Lung (tissue), 11 donors: ENCODE measurements at regions not wholly inside any gene's neighbourhood (a gene's known extent, or its start where the extent isn't known, plus 50 kb on each side); places are given as distances from the start of the nearest gene placed in this dataset.
A peak's percentile ranks its signal among the peaks of the same experiment; 100 is the strongest.

Experiments used
- ATAC-seq: fragments of 200-7000 bp; cut with Tn5 transposase; one replicate; pipeline ENCODE4 v1.9.1; 2020; ENCODE audit warnings: moderate number of reproducible peaks; ENCODE audit not compliant: insufficient read depth, low FRiP score
- DNase-seq, 3 donors: peaks; one replicate each; pipeline ENCODE4 v3.0.0-alpha.2; 2013 to 2017
- H3K27ac ChIP-seq, 2 donors: one replicate each; pipeline ENCODE4 v1.5.1; 2013; ENCODE audit warnings: mild to moderate bottlenecking in 2 of 2, moderate library complexity in 2 of 2, control low read depth in 1 of 2, inconsistent platforms in 1 of 2, low read depth in 1 of 2, low read length in 1 of 2
- H3K27me3 ChIP-seq, 3 donors: one replicate each; pipeline ENCODE4 v1.5.1; 2013; ENCODE audit warnings: low read length in 2 of 3; ENCODE audit not compliant: control insufficient read depth in 3 of 3, insufficient read depth in 3 of 3
- H3K36me3 ChIP-seq, 4 donors: one replicate each; pipeline ENCODE4 v1.5.1; 2013; ENCODE audit warnings: low read length in 4 of 4, mild to moderate bottlenecking in 1 of 4, moderate library complexity in 1 of 4; ENCODE audit not compliant: control insufficient read depth in 4 of 4, insufficient read depth in 4 of 4
- H3K4me1 ChIP-seq, 5 donors: one replicate each; pipeline ENCODE4 v1.5.1; 2013; ENCODE audit warnings: low read length in 5 of 5, mild to moderate bottlenecking in 2 of 5, moderate library complexity in 1 of 5; ENCODE audit not compliant: control insufficient read depth in 5 of 5, insufficient read depth in 5 of 5
- H3K4me3 ChIP-seq: one replicate; pipeline ENCODE4 v1.5.1; 2013; ENCODE audit warnings: mild to moderate bottlenecking, control low read depth, moderate library complexity
- H3K9ac ChIP-seq, 2 donors: one replicate each; pipeline ENCODE4 v1.5.1; 2013; ENCODE audit warnings: low read length in 2 of 2, control low read depth in 1 of 2; ENCODE audit not compliant: insufficient read depth in 1 of 2
- H3K9me3 ChIP-seq, 4 donors: one replicate each; pipeline ENCODE4 v1.5.1; 2013; ENCODE audit warnings: low read length in 3 of 4, mild to moderate bottlenecking in 1 of 4, moderate library complexity in 1 of 4; ENCODE audit not compliant: control insufficient read depth in 4 of 4, insufficient read depth in 3 of 4
- CTCF ChIP-seq: IDR thresholded peaks from 2 replicates; pipeline ENCODE4 v1.5.1; 2012; ENCODE audit warnings: mild to moderate bottlenecking; ENCODE audit errors: control extremely low read depth, extremely low read depth
- WGBS, 2 donors: extraction: QIAGEN DNeasy Blood & Tissue Kit; methylation state at CpG; one replicate each; pipeline ENCODE4 v1.1.7; 2013; 5-methylcytosine and 5-hydroxymethylcytosine counted together
- donor health status: control.
- donor health status: control.
- donor health status: Bipolar disorder and iron deficiency.
- donor health status: healthy.
- donor health status: DM: yes; HTN: yes; CAD: no.

DNA sequence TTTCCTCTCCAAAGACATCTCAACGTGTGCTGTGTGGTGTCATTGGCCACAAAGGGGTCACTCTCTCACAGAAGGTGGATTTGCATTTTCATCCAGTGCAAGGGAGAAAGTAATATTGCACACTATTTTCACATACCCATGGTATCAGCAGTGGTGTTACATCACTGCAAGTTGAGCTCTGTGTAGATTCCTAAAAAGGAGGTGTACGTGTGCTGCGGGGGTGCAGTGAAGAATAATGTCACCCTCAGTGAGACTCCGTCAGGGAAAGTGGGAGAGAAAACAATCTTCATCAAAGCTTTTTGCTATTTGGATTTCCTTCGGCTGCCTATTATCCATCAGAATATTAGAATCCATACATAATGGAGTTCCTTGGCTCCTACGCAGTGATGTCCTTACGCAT is 733.8 kb upstream of the FANCL start:
- Histone ChIP-seq H3K27ac (no peak overlapping the region), H3K4me3 (no peak overlapping the region), H3K4me1 (peaks cover 0 to 7% (median 0%) of the 10 kb centered on the region in 5 donors), H3K36me3 (no peaks in the 10 kb centered on the region), H3K9me3 (no peaks in the 10 kb centered on the region), H3K27me3 (no peaks in the 10 kb centered on the region), H3K9ac (no peak overlapping the region)
- TF ChIP-seq CTCF = no peak
- DNase-seq (no peak), ATAC-seq (no peak)
- WGBS, 2 donors = 75 to 88% methylated on average over 7 of the region's 7 CpGs

GRCh38 chr2:58974426-58974825 is 733.3 kb upstream of the FANCL start:
- no peak for DNase-seq
- no peaks in the 10 kb centered on the region for H3K9me3 ChIP-seq
- no peak overlapping the region for H3K27ac ChIP-seq
- H3K36me3 ChIP-seq = no peaks in the 10 kb centered on the region
- H3K9ac ChIP-seq = no peak overlapping the region
- H3K4me3 ChIP-seq = no peak overlapping the region
- no peak for TF ChIP-seq CTCF
- 74 to 76% methylated on average over 2 of the region's 2 CpGs for WGBS, 2 donors
- no peak for ATAC-seq
- peaks cover 0 to 7% (median 0%) of the 10 kb centered on the region in 5 donors for H3K4me1 ChIP-seq
- H3K27me3 ChIP-seq = no peaks in the 10 kb centered on the region

GRCh38 chr2:58973811-58974281 is 732.7 kb upstream of the FANCL start:
- 54 to 74% methylated on average over 6 of the region's 6 CpGs for WGBS, 2 donors
- no peak for ATAC-seq
- DNase-seq = peak in 1 of 3 donors; percentile 29

More at GRCh38 chr2:58973811-58974281, 732.7 kb upstream of the FANCL start:
- no peak overlapping the region for H3K9ac ChIP-seq
- H3K9me3 ChIP-seq = no peaks in the 10 kb centered on the region
- peaks cover 0 to 7% (median 0%) of the 10 kb centered on the region in 5 donors for H3K4me1 ChIP-seq
- no peak overlapping the region for H3K27ac ChIP-seq
- no peaks in the 10 kb centered on the region for H3K27me3 ChIP-seq
- no peak overlapping the region for H3K4me3 ChIP-seq
- no peaks in the 10 kb centered on the region for H3K36me3 ChIP-seq
- no peak for TF ChIP-seq CTCF
